Activated T-helper 1 cell treated with Interleukin-2 at 50 U/mL for 16 hours (primary cell): ENCODE measurements at regions not wholly inside any gene's neighbourhood (a gene's known extent, or its start where the extent isn't known, plus 50 kb on each side); places are given as distances from the start of the nearest gene placed in this dataset.
"Not testable (repeated sequence)": the region's sequence is repeated elsewhere in the genome, so short reads cannot be mapped to it uniquely, and the experiment has no call there.

Experiments used
- DNase-seq: peaks from one replicate; pipeline ENCODE4 v3.0.0-alpha.2; 2020; ENCODE audit warnings: low read depth

DNA sequence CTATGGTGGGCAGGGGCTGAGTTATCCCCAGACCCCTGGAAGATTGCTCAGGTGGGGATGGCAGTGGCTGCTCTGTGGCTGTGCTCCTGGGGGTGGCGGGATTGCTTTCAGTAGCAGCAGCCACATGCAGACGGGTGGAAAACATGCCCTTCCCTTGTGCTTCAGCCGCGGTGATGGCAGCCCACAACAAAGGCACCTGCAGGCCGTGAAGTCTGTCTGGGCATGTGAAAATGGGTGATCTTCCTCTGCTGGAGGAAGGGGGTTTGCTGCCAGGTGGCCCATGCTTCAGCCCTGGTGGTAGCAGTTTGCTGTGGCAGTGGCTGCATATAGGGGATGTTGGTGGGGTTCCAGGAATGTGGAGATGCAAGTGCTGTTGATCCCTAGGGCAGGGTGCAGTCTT lies 326.2 kb upstream of the RGS6 start:
- DNase-seq, result no peak

DNA sequence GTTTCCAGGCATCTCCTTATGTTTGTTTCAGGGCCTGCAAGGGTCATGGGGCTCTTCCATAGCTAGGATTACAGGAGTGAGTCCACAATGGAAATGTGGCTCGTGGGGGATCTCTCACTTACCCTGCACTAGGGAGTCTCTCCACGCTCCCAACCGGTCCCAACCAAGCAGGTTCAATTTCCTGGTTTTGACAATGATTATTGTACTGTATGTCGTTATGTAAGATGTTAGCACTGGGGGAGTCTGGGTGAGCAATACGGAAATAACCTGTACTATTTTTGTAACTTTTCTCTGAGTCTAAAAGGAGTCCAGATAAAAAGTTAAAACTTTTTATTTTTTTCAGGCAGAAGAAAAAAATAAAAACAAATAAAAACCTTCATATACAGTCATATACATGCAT lies 325.7 kb upstream of the RGS6 start:
- DNase-seq, result no peak

DNA sequence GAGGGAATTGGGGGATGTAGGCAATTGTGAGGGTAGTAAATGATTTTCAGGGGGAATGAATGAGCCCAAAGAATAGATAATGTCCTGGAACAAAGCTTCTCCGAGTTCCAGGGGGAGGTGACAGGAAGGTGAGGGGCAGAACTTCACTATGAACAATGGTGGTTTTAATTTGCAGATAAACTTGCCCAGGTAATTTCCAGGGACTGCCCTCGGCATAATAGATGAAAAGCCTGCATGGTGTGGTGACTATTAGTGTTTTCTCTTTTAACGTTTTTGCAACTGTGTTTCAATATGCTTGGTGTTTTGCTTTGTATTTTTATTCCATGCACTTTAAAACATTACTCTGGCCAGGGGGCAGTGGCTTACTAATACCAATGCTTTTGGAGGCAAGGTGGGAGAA lies 325.2 kb upstream of the RGS6 start:
- DNase-seq, result no peak

DNA sequence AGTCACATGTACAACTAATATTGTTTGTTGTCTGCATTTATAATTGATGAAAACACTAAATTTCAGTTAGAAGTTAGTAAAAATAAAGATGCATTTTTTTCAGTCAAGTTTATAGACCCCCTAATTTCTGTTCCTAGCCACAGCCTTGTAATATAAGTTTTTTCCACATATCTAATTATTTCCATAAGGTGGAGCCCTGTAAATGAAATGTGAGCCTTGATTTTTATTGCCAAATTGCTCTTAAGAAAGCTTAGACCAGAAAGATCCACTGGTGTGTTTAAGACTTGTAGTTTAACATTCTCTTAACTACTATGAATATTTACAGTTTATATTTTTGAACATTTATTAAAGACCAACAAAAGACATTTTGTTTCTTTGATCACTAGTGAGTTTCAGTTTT lies 322.1 kb upstream of the RGS6 start:
- no peak for DNase-seq

DNA sequence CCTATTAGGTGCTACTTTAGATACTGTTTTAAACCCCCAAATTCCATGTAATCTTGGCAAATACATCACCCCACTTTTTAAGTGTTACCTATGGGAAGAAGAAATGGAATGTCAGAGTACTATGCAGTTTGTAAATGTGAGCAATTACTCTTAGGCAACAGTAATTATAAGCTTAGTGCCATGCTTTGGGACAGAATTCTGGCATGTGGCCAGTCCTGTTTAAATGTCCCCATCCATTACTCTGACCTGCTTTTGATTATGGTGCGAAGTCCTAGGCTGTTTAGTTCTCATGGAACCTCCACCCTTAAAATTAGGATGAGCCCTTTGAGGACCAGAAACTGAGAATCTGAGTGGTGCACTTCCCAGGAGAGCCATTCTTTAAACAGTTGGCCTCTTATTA lies 321.4 kb upstream of the RGS6 start:
- no peak for DNase-seq

- DNase-seq, result no peak
Measured at GRCh38 chr14:71613168-71613567, 319.1 kb upstream of the RGS6 start.

DNA sequence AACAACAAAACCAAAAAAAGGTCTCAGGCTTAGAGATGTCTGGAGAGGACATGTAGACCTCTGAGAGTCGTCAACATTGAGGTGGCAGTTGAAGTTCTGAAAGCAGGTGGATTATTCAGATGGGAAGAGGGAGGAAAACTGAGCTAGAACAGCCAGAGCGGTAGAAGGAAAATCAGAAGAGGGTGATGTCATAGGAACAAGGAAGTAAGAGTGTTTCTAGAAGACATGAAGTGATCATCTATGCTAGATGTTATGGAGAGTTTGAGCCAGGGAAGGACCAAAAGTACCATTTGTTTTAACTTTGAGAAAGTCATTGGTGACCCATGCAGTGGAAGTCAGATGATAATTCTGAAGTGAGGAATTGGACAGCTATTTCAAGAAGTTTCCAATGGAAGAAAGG lies 316.2 kb upstream of the RGS6 start:
- DNase-seq, result no peak

DNA sequence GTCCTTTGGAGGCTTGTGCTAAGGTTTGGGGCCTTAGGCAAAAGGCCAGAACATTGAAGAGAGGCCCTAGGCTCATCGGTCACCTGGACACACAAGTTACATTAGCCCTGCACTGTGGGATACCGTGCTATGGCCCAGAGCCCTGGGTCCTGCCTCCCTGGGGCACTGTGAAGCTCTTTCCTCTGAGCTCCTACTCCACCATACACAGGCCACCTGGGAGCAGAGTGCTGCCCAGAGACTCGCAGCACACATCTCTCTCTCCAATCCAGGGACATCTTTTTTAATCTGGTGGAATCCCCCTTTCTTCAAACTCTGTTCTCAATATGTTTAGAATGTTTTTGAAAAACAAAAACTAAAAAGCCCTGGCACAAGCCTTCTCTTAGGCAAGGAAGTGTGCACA lies 314.2 kb upstream of the RGS6 start:
- no peak for DNase-seq

DNA sequence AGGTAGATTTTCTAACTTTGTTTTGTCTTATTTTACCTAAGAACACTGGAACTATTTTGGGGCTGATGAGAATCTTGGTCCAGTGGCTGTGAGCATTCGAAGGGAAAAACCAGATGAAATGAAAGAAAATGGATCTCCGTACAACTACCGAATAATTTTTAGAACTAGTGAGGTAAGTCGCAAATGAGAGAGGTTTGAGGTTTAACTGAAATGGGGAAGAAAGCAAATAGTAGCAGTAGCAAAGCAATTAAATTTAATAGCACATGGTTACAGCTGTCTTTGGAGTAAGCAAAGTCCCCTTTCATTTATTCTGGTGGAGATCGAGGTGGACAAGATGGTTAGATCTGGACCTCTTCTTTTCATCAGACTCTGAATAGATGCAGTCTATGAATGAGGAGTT lies 313.5 kb upstream of the RGS6 start:
- DNase-seq, result no peak

GRCh38 chr14:71619472-71619871 lies 312.8 kb upstream of the RGS6 start:
- DNase-seq, result no peak

DNA sequence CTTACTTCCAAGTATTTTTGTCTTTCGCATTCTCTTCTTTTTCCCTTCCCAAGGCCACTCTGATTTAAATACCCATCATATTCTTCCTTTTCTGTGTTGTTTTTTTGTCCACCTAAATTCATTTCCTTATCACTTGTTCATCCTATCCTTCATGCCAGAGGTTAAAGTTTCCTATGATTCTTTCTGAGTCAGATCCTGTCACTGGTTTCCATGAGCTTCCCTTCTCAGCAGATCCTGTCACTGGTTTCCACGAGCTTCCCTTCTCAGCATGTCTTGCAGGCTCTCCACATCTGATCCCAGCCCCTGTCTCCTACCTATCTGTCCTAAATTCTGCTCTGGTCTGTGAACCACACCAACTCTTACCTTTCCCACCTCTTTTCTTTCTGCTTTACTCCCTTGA lies 311.8 kb upstream of the RGS6 start:
- no peak for DNase-seq

- DNase-seq, result no peak
Measured at GRCh38 chr14:71621276-71621675, 311.0 kb upstream of the RGS6 start.

DNA sequence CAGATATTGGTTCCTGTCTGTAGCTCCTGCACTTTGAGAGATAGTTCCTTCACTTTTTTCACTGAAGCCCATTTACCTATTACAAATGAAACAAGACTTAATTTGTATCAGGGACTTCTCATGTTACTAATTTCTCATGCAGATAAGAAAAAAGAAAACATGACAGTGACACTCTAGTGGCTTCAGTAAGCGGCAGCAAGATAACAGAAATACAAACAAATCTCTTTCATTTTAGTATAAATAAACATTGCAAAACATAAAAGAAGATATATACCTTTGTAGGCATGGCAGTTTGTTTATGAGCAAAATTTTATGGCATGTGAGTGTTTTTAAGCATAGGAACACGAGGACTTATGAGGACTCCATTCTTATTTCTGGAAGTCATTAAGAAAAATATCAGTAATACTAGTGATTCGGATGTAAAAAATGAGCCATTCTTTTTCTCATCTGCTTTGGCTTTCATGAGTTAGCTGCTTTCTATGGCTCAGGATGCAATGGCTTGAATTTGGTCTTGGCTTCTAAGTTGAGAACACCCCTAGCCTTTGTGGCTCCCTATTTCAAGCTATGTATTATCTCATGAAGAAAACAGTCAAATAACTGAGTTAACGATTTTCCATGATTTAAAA lies 310.1 kb upstream of the RGS6 start:
- DNase-seq, result no peak

DNA sequence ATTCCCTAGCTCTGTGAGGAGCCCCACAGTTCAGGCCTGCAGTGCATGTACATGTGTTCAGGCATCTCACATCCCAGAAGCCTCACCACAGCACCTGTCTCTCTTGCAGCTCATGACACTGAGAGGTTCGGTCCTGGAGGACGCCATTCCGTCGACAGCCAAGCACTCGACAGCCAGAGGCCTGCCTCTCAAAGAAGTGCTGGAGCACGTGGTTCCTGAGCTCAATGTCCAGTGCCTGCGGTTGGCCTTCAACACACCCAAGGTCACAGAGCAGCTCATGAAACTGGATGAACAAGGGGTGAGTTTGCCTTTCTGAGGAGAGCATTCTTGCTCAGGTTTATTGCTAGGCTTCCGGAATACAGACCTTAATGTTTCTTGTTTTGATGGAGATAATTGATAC lies 308.3 kb upstream of the RGS6 start:
- no peak for DNase-seq

DNA sequence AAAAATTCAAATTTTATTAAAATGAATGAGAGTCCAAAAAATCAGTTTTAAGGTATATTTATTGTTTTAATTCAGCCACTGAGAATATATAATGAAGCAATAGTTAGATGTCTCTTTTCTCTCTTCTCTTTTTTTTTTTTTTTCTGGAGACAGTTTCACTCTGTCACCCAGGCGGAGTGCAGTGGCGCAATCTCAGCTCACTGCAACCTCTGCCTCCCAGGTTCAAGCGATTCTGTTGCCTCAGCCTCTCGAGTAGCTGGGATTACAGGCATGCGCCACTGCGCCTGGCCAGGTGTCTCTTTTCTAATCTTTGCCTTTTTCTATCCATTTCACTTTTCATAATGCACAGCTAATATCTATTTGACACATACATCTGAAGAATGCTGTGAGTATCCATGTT lies 307.1 kb upstream of the RGS6 start:
- DNase-seq, result no peak

DNA sequence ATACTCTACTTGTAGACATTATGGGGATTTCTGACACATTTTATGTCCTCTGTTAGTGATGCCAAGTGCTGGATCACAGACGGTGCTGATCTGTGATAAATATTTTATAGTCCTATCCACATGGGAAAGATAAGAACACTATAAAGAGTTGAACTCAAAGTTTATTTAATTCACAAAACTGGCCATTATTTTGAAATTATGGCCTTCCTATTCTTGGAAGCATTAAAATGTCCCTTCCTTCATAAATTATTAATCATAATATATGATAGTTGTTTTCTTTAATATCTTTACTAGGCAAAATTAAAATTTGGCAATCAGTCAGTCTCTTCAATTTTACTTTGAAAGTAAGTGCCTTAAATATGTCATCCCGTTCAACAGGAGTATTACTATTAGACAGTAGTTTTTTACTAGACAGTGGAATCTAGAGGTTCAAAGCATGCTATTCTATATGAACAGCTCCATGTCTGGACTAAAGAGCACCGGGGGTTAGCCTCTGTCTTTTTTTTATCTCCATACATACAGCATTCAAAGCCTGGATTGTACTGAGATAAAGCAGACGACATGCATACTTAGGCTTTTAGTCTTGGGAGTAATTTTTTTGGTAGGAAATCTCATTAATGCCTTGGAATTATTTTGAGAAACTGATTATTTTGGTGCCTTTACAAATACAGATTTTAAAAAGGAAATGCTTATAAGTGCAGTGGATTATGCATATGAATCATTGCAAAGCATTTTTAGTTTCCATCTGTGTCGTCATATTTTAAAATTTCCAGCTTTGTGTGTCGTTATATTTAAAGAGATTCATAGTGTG lies 306.1 kb upstream of the RGS6 start:
- DNase-seq, result no peak

DNA sequence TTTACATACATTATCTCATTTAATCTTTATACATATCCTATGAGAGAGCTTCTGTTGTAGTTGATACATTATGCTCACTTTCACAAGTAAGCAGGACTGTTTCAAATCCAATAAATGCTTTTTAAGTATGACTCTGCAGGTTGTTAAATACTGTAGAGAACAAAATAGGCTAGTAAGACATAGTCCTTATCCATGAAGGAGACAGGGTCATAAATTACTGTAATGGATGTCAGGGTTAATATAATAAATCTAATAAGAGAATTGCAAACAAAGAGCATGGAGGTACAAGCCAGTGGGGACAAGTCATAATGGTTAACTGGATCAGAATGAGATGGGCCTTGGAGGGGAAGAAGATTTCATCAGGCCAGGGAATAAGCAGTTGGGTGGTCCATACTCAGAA lies 303.8 kb upstream of the RGS6 start:
- DNase-seq, result no peak

DNA sequence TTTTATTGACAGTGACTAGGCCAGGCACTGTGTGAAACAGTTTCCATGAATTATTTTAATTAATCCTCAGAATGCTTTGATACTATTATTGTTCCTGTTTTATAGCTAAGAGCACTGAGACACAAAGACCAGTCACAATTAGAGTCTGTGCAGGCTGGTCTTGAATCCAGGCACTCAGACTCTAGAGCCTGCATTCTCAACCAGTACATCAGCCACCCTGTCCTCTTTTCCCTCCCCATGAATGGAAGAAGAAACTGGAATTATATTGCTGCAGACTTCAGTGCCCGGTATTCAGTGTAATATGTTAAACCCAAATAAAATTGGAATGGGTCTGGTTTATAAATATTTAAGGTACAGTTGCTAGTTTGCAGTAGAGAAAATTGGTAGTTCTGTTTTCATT lies 303.0 kb upstream of the RGS6 start:
- no peak for DNase-seq

DNA sequence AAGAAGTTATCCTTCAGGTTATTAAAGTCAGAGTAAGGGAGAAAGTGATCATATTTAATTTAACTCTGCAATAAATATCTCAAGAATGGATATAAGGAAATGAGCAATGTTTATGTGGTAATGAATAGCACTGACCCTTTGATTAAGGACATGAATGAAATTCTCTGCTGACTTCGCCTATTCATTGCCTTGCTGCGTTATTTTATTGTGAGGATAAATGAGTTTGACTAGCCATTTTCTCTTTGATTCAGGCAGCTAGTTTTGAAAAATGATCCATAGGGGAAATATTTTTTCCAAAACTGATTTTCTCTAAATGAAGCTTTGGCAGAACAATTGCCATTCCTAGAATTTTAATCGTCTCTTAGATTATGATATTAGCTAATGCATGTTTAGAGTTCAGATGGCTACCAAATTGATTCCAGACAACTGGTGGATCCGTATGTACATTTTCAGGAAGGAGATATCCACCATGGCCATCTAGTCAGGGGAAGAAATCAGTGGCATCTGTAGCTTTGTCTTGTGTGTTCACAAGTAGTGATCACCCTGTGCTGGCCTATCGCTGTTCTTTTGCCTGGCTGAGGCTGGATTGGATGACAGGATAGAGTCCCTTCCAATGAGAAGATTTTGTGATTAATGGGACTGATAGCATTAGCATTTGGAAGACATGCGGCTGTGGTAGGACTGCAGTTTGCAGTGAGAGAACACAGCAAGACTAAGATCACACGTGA lies 302.3 kb upstream of the RGS6 start:
- DNase-seq, result no peak

DNA sequence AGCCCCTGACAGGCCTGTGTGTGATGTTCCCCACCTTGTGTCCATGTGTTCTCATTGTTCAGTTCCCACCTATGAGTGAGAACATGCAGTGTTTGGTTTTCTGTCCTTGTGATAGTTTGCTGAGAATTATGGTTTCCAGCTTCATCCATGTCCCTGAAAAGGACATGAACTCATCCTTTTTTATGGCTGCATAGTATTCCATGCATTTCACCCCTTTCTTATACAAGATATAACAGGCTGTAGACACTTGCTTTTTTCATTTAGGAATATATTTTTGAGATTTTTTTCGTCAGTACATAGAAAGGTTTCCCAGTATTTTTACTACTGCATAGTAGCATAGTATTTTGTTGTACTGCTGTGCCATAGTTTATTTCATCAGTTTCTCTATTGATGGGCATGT lies 301.2 kb upstream of the RGS6 start:
- DNase-seq, result not testable (repeated sequence)

- no peak for DNase-seq
Measured at GRCh38 chr14:71632440-71632946, 299.7 kb upstream of the RGS6 start.

DNA sequence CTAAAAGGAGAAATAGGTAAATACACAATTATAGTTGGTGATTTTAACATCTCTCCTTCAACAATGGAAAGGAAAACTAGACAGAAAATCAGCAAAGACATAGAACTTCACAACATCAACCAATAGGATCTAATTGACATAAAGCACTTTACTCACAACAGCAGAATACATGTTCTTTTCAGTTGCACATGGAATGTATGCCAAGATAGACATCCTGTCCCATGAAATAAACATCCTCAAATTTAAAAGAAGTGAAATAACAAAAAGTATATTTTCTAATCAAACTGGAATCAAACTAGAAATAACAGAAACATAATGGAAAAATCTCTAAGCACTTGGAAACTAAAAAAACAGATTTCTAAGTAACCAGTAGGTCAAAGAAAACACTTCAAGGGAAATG lies 296.2 kb upstream of the RGS6 start:
- no peak for DNase-seq

- no peak for DNase-seq
Measured at GRCh38 chr14:71636820-71637471, 295.3 kb upstream of the RGS6 start.
